GM10266 (cell line): ENCODE measurements at regions not wholly inside any gene's neighbourhood (a gene's known extent, or its start where the extent isn't known, plus 50 kb on each side); places are given as distances from the start of the nearest gene placed in this dataset.
"Not testable (repeated sequence)": the region's sequence is repeated elsewhere in the genome, so short reads cannot be mapped to it uniquely, and the experiment has no call there.

Experiments
- DNase-seq: peaks from one replicate; pipeline ENCODE4 v3.0.0; 2012; ENCODE audit errors: extremely low spot score
- CTCF ChIP-seq: IDR thresholded peaks from 2 replicates; pipeline ENCODE4 v1.5.1; 2012; ENCODE audit warnings: mild to moderate bottlenecking, low read depth; ENCODE audit not compliant: control insufficient read depth, insufficient read depth; ENCODE audit errors: missing control alignments

- DNase-seq: no peak
Observed at GRCh38 chr3:153502682-153503081, 340.7 kb downstream of the RAP2B start.

GRCh38 chr3:153503873-153504272 is 341.8 kb downstream of the RAP2B start:
- no peak for DNase-seq
- no peak for TF ChIP-seq CTCF

More at GRCh38 chr3:153502682-153503081, 340.7 kb downstream of the RAP2B start:
- no peak for TF ChIP-seq CTCF

GRCh38 chr3:153506205-153506604 is 344.2 kb downstream of the RAP2B start:
- DNase-seq: not testable (repeated sequence)

GRCh38 chr3:153506686-153507085 is 344.7 kb downstream of the RAP2B start:
- DNase-seq: not testable (repeated sequence)

- no peak for TF ChIP-seq CTCF
- no peak for DNase-seq
Observed at GRCh38 chr3:153513236-153513635, 351.2 kb downstream of the RAP2B start.

GRCh38 chr3:153528473-153528872 is 366.4 kb downstream of the RAP2B start:
- TF ChIP-seq CTCF: no peak
- DNase-seq: no peak

- no peak for TF ChIP-seq CTCF
- no peak for DNase-seq
Observed at GRCh38 chr3:153539263-153539662, 377.2 kb downstream of the RAP2B start.

GRCh38 chr3:153545471-153545870 is 383.4 kb downstream of the RAP2B start:
- no peak for DNase-seq
- TF ChIP-seq CTCF: no peak
